HG03097 (cell line): ENCODE measurements at regions not wholly inside any gene's neighbourhood (a gene's known extent, or its start where the extent isn't known, plus 50 kb on each side); places are given as distances from the start of the nearest gene placed in this dataset.

Experiments used
- ATAC-seq: cut with Tn5 transposase; IDR thresholded peaks from one replicate; pipeline ENCODE4 v1.9.1; 2021; ENCODE audit not compliant: unreplicated experiment, low FRiP score

DNA sequence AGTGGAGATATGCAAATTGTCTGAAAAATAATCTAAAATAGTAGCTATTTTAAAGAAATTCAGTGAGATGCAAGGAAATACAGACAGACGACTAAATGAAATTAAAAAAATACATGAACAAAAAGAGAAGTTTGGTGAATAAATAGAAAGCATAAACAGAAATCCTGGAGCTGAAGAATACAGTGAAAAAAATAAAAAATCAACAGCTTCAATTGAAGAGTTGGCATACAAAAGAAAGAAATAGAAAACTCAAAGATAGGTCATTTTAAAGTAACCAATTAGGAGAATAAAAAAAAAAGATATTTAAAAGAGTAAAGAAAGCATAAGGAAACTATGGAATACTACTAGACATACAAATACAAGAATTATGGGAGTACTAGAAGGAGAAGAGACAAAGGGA is 2191.5 kb upstream of the PCDH20 start:
- ATAC-seq, result no peak

GRCh38 chr13:63605962-63606361 is 2190.3 kb upstream of the PCDH20 start:
- no peak for ATAC-seq

DNA sequence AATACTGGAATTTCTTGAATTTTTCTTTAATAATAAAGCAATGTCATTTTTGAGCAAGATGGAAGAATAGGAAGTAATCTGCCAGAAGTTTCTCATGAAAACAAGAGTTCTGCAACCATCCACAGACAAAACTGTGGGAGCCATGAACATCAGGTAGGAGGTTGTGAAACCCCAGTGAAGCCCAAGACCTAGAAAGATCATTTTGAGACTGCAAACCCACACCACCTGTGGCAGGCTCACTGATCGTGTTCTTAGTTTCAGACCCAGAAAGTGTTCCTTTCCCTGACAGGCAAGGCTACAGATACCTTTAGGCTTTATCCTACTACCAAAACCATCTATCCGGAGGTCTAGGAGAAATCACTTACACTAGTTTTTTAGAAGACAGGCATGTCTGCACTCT is 2189.8 kb upstream of the PCDH20 start:
- ATAC-seq, result no peak

- ATAC-seq, result no peak
These were observed 2180.2 kb upstream of the PCDH20 start for GRCh38 chr13:63595811-63596210.

GRCh38 chr13:63586467-63586866 is 2170.8 kb upstream of the PCDH20 start:
- ATAC-seq, result no peak

- no peak for ATAC-seq
These were observed 2163.1 kb upstream of the PCDH20 start for GRCh38 chr13:63578796-63579195.

DNA sequence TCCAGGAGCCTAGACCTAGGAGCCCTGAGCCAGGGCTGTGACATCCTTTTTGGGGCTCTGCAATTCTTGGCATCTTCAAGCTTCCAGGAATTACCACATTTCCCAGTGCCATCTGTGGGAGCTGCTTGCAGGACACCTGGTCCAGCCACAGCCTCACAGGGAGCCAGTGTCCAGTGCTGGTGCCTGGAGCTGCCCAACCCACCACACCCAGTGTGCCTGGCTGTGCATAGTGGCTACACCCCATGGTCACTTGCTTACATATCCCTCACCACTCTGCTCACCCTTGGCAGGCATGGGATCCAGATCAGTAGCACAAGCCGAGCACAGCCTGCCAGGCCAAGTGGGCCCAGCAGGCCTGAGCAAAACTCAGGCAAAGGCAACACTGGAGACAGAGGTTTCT is 2151.4 kb upstream of the PCDH20 start:
- ATAC-seq, result no peak

GRCh38 chr13:63554157-63554556 is 2138.5 kb upstream of the PCDH20 start:
- no peak for ATAC-seq

DNA sequence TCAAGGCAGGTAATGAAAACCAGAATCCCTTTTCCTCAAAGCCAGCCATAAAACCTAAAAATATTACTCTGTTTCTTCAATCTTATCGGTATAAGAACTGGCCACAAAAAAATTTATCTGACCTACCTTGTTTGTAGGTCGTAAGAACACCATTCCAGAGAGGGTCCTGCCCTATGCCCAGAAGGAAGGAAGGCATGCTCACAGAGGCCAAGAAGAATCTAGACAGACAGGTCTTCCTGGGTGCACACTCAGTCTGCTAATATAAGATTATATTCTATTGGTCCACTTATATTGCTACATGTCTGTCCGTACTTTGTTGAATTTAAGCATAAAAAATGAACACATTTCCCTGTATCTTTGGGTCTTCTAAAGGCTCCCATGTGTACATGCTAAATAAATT is 2136.1 kb upstream of the PCDH20 start:
- no peak for ATAC-seq

- ATAC-seq, result no peak
These were observed 2130.9 kb upstream of the PCDH20 start for GRCh38 chr13:63546524-63546923.

DNA sequence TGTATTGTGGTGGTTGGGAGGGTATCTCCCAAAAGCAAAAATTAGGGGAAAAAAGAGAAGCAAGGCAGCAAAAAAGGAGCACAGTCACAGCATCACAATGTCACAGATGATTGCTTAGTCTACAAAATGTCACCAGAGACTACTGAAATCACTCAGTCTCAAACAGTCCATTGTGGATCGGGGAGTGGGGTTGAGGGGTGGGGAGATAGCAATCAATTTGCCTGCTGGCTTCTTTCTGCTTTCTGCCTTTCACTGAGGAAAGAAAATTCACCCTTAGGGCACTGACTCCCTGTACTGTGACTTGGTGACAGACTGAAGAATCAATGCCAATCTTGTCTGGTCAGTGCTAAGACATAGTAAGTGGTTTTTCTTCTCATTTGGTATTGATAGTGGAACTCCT is 2127.1 kb upstream of the PCDH20 start:
- no peak for ATAC-seq

DNA sequence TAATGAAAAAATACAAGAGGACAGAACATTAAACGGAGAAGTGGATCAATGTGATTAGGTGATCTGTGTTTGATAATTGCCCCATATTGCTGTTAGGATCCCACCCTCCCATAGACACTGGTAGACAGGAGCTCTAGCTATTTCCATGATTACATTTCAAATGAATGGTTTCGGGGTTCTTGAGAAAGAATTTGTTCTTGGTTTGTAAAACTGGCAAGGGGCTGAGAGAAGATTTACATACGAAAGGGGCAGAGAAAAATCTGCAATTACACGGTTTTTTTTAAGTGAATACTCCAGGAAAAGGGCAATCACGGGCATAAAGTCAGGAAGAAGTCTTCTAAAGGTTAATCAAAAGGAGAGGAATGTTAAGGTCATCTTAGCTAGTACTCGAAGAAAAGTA is 2125.7 kb upstream of the PCDH20 start:
- no peak for ATAC-seq

DNA sequence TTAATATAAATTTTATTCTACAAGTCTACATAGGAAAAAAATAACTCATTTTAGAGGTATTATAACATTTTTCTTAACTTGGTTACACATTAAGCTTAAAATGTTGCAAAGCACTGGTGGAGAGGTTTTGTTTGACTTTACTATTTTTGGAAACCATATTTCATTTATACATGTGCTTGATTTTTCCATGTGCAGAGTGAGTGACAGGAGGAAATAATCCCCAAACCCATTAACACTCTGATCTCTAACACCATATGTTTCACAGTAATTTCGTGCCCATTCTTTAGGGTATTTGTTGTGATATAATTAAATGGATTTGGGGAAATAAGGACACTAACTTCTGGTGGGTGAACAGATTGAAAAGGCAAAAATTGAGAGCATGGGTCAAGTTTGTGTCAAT is 2124.4 kb upstream of the PCDH20 start:
- no peak for ATAC-seq

DNA sequence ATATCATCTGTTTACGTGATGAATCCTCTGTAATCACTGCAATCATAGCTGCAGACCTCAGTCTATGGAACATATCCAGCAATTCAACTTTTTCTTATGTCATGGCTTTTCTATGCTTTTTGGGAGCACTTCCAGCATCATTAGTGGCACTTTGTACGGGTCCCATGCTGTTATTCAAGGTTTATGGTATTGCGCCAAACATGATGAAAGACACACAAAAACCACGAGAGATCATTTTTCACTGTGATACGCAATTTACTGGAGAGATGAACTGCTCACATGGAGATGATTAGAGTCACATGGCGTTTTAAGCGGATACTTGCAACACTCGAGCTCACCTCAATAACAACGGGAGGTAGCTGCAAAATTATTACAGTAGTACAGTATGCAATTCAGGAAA is 2101.7 kb upstream of the PCDH20 start:
- ATAC-seq, result no peak

- ATAC-seq, result no peak
These were observed 2100.5 kb upstream of the PCDH20 start for GRCh38 chr13:63516124-63516523.

GRCh38 chr13:63514886-63515285 is 2099.2 kb upstream of the PCDH20 start:
- ATAC-seq, result no peak

GRCh38 chr13:63512095-63512494 is 2096.4 kb upstream of the PCDH20 start:
- ATAC-seq, result no peak

GRCh38 chr13:63501702-63502101 is 2086.1 kb upstream of the PCDH20 start:
- ATAC-seq, result no peak

- ATAC-seq, result no peak
These were observed 2082.0 kb upstream of the PCDH20 start for GRCh38 chr13:63497601-63498000.

- no peak for ATAC-seq
These were observed 2077.0 kb upstream of the PCDH20 start for GRCh38 chr13:63492604-63493003.

- no peak for ATAC-seq
These were observed 2074.5 kb upstream of the PCDH20 start for GRCh38 chr13:63490149-63490548.

DNA sequence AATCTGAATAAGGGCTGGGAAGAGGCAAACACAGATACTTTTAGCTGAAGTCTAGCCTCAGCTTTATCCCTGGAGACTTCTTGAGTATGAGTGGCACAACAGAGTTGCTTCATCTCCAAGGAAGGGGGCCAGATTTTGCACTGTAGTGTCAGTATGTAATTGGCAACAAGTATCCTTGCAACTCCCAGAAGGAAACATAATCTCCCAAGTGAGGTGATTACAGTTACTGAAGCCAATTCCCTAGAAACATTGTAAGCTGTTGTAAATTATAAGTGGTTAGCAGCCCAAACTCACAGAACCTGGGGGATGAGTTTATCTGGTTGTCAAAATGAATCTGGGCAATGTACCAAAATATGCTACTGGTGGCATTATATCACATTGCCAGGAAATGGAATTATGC is 2065.7 kb upstream of the PCDH20 start:
- ATAC-seq, result no peak

DNA sequence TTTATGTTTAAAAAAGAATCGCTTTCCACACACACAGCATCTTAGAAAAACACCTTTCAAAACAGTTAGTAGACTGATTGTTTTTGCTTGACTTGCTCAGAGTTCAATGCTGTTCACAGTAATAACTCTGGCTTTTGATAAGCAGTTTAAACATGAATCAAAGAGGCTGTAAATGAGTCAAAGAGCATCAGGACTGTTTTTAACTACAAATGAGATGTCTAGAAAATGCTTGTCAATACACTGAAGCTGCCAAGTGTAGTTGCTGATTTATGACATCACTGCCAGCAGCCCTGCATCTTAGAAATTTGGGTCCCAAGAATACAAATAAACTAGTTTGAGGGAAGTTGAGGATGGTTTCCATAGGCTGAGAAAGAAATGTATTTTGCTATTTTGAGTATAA is 2057.1 kb upstream of the PCDH20 start:
- no peak for ATAC-seq
